Daoy (cell line): ENCODE measurements at regions not wholly inside any gene's neighbourhood (a gene's known extent, or its start where the extent isn't known, plus 50 kb on each side); places are given as distances from the start of the nearest gene placed in this dataset.

Source experiments
- DNase-seq: peaks from one replicate; pipeline ENCODE4 v3.0.0-alpha.2; 2015; ENCODE audit warnings: low read depth

- no peak for DNase-seq
Observed at GRCh38 chr9:81119591-81119990, 569.8 kb downstream of the TLE1 start.

- no peak for DNase-seq
Observed at GRCh38 chr9:81118416-81118815, 570.9 kb downstream of the TLE1 start.

GRCh38 chr9:81116340-81117137, 572.8 kb downstream of the TLE1 start:
- no peak for DNase-seq

DNA sequence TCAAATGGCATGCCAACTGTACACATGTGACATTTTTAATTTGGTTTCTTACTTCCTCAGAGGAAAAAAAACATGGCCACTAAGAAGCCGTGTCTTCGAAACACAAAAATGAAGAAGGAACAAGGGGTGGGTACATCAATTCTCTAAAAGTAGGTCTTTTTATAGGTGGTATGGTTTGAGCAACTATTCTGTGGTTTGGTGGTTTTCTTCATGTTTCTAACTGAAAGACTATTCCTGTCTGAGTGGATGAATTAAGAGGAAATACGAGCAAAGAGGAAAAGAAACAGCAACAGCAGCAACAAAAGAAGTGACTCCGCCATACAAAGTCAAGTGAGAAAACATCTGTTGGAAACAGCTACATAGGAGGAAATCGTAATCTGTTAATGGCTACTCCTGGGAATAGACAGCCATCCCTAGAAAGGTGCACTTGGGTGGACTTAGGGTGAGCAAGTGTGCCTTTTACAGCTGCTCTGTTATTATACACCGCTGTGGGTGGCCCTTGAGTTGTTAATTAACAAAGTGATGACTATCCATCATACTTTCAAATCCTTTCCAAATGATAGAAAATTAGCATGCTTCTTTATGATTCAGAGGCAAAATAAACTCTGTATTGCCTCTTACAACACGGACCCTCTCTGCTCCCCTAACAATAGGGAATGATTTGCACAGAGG, 575.8 kb downstream of the TLE1 start:
- DNase-seq = no peak

- DNase-seq = no peak
Observed at GRCh38 chr9:81112627-81113452, 576.5 kb downstream of the TLE1 start.

GRCh38 chr9:81108821-81109220, 580.5 kb downstream of the TLE1 start:
- DNase-seq = no peak

DNA sequence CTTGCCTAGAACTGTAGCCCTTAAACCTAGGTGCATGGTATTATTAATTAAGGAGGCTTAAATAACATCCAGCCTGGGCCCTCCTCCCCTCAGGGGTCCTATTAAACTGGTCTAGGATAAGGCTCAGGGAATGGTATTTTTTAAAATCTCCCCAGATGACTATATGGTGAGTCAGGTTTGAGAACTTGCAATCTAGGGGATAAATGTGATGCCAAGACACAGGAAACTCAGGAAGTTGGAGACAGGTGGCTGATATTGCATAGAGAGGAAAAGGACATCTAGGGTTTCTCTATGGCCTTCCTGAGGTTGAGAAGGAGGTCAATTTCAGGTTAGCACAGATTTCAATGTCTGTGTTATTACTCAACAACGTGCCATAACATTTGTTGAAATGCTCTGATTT, 581.0 kb downstream of the TLE1 start:
- DNase-seq = peak; percentile 11

DNA sequence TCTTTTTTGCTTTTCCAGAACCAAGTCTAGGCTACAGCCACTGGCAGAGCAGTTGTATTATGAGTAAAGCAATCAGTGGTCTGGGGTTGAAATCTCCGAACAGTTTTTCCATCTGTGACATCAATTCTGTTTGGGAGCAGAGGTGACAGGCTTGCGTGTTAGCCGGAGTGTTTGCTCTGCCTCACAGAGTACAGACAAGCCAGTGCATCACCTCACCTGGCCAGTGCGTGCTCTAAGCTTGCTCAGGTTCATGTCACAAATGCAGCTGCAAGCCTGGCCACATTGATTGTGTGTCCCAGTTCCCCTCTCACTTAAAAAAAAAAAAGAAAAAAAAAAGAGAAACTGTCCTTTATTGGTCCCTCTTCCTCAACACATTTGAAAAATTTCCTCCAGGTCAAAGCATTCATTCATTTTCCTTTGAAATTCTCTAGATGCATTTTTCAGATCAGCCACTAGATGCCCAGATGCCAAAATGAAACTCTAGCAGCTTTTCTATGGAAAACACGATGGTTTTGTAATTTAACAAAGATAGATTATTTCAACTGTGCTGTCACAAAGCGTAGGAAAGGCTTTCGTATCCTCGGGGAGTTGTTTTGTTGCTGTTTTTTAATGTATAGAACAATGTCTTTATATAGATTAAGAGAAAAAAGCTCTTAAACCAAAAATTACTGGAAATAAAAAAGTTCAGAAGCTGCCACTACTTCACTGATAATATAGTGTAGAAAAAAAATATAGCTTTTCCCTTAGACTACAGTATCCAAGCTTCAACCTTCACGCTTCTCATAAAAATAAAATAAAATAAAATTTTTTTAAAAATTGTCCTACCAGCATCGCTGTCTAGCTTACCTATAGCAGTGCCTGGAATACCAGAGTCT, 585.5 kb downstream of the TLE1 start:
- no peak for DNase-seq

DNA sequence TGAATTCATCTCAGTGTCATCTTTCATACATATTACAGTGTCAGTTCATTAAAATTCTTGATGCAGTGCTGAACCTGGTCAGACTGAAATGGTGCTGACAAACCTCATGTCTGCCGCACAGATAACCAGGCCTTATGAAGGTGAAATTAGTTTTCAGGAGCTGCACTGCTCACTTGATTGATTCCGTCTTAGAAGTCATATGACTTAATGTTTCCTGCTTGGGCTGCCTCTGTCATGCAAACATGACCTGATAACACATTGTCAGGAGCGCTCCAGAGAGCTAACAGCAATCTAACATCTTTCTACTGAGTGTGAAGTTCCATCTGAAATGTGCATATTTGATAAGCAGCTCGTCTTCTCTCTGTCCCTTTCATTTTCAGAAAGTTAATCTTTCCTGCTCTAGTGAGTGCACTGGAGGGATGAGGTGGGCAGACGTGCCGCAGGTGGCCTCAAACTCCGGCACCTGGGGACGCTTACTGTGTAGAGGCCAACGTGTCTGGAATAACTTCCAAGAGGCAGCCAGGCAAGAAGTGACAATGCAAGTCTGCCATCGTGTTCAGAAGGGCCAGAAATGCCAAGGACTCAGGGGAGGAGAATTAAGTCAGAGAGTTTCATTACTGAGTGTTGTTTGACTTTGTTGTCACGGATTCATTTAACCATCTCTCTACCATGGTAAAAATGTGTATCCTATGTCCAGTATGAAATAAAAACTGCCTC, 592.1 kb downstream of the TLE1 start:
- DNase-seq = no peak

DNA sequence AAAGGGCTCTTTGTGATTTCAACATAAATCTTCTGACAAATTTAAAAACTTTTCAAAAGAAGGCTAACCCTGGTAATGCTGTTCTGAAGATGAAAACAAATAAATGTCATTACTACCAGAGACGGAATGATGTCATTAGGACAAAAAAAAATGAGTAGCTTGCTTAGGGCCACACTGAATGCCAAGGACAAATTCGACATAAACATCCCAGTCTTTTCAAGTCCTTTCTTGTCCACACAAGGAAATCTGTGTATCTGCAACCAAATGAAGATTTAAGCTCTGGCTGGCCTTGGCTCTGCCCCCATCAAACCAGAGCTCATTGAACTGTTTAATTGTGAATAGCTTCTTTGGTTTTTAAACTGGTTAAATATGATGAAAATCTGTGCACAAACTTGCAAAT, 592.7 kb downstream of the TLE1 start:
- no peak for DNase-seq

GRCh38 chr9:81092057-81092456, 597.3 kb downstream of the TLE1 start:
- no peak for DNase-seq

DNA sequence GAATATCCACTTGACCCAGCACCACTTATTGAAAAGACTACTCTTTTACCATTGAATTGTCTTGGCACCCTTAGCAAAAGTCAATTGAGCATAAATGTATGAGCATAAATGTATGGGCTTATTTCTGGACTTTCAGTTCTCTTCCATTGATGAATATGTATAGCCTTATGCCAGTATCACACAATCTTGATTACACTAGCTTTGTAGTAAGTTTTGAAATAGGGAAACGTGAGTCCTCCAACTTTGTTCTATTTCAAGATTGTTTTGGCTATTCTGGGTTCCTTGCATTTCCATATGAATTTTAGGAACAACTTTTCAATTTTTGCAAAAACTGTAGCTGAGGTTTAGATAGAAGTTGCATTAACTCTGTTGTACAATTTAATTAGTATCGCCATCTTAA, 601.0 kb downstream of the TLE1 start:
- DNase-seq = no peak

DNA sequence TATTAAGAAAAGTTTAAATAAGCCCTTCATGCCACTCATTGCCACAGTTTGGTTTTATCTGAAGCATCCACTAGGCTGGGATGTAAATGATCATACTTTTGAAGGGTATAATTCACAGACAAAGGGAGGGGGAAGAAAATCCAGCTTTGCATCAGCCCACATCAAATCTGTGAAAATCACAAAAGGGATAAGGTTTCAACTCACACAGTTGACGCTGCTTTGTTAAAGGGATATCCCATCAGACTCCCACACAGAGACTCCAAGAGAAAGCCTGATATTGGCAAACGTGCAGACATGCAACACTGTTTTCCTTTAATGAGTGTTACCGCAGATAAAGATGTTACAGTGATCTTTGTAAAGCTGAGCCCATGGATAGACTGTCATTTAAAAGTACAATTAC, 602.9 kb downstream of the TLE1 start:
- DNase-seq = no peak

GRCh38 chr9:81083854-81084512, 605.4 kb downstream of the TLE1 start:
- DNase-seq = no peak

- DNase-seq = peak; percentile 3
Observed at GRCh38 chr9:81083067-81083466, 606.3 kb downstream of the TLE1 start.

GRCh38 chr9:81082221-81082620, 607.1 kb downstream of the TLE1 start:
- DNase-seq = no peak

- DNase-seq = no peak
Observed at GRCh38 chr9:81080900-81081299, 608.4 kb downstream of the TLE1 start.

DNA sequence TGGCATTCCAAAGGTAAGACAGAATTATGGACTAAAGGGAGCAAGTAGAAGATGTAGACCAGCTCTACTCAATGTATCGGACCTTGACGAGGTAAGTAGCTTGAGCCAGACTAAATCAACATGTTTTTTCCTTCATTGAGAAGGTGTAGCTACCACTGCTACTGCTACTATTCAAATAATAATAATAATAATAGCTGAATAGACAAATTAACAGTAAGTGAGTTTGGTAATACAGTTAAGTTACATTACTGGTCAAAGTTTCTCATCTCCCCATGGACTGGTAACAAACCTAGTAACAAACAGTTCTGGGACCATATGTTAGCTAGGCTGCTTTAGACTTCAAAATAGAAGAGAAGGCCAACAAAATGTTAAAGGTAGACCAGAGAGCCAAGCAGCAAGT, 609.2 kb downstream of the TLE1 start:
- no peak for DNase-seq

GRCh38 chr9:81079055-81079454, 610.3 kb downstream of the TLE1 start:
- DNase-seq = no peak

GRCh38 chr9:81078555-81078954, 610.8 kb downstream of the TLE1 start:
- no peak for DNase-seq
